T-helper 17 cell (primary cell): ENCODE measurements at regions not wholly inside any gene's neighbourhood (a gene's known extent, or its start where the extent isn't known, plus 50 kb on each side); places are given as distances from the start of the nearest gene placed in this dataset.

Experiments used
- ATAC-seq: fragments of 150-1000 bp; cut with Tn5 transposase; 2 replicates; pipeline ENCODE4 v1.10.0; 2021; ENCODE audit warnings: mild to moderate bottlenecking, moderate library complexity
- DNase-seq, 3 donors: peaks; one replicate each; pipeline versions ENCODE4 v3.0.0 to v3.0.0-alpha.2; 2020 to 2021
- H3K9me3 ChIP-seq: one replicate; pipeline ENCODE4 v1.7.0; 2013; ENCODE audit warnings: low read length, mild to moderate bottlenecking; ENCODE audit not compliant: control insufficient read depth, poor library complexity, severe bottlenecking
- H3K27ac Mint-ChIP-seq: one replicate; pipeline ENCODE4 v1.8.0; 2022; ENCODE audit warnings: mild to moderate bottlenecking, moderate library complexity, mixed read lengths
- H3K27me3 Mint-ChIP-seq: one replicate; pipeline ENCODE4 v1.8.0; 2022; ENCODE audit warnings: mixed read lengths
- H3K36me3 Mint-ChIP-seq: one replicate; pipeline ENCODE4 v1.8.0; 2022; ENCODE audit warnings: low read depth, mixed read lengths
- H3K4me1 Mint-ChIP-seq: one replicate; pipeline ENCODE4 v1.8.0; 2022; ENCODE audit warnings: mild to moderate bottlenecking, mixed read lengths
- H3K4me3 Mint-ChIP-seq: one replicate; pipeline ENCODE4 v1.8.0; 2022; ENCODE audit warnings: mild to moderate bottlenecking, moderate library complexity, mixed read lengths

DNA sequence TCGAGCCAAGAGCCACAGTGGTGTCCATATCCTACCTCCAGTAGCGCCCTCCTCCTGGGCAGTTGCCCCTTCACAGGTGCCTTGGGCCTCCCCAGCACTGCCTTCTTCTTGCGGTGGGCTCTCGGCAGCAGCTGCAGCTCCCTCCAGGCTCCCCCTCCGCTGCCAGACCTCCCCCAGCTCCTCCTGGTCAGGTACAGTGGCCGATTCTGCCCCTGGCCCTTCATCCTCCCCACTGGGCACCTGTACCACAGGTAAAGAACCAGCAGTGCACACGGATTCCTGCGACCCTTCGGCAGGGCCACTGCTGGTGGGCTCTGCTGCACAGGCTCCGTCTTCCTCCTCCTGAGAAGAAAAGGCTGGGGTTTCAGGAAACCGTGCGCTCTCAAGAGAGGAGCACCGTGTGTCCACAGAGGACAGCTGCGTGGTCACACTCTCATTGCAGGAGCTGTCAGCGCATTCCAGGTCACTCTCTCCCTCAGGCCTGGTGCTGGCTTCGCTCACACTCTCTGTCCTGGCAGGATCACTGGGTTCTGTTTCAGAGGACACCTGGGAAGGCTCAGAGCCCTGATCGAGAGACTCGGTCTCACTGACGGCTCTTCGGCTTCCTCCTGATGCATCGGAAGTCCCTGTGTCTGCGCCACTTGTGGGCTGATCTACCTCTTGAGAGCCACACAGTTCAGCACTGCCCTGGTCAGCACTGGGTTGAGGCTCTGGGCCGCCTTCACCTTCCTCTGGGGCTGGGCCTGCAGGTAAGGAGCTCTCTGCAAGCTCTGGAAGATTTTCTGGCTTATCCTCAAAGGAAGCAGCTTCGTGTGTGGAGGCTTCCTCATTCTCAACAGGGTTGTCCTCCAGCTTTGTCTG, 147.4 kb upstream of the STK17B start:
- Mint-ChIP-seq H3K27me3 (peaks cover 15% of the 10 kb centered on the region), H3K4me1 (no peaks in the 10 kb centered on the region), H3K27ac (no peak overlapping the region), H3K36me3 (no peaks in the 10 kb centered on the region), H3K4me3 (no peak overlapping the region)
- no peaks in the 10 kb centered on the region for H3K9me3 ChIP-seq
- DNase-seq = no peak
- ATAC-seq = no peak

DNA sequence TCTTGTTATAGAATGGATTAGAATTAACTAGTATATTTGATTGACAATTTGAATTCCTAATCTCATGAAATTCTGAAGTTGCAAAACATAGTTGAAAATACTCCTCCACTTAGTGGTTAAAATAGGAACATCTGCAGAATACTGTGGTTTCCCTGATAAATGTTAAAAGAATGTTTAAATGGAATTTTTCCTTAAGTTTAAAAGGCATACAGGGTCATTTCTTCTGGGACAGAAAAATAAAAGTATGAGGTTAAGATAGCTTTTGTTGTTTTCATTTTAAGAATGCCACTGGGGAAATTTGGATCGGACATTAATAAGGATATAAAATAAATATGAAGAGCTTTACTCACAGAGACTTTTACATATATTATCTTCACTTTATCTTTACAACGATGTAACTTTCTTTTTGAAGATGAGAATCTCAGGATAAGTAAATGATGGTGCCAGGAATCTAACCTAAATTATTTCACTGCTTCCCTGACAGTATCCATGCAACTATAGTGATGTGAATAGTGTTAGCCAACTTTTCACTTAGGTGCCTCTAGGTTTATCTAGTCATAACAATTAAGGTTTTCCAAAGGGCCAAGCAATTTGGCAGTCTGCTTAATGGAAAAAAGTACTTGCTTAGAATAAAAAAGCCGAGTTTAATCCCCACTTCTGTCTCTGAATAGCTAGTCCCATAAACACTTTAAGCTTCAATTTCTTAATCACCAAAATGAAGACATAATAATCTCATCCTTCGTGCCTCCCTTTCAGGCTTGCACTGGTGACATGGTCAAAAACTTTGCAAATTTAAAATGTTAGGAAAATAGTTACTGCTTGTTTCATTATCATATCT, 151.8 kb upstream of the STK17B start:
- Mint-ChIP-seq H3K4me3 (no peak overlapping the region), H3K4me1 (no peaks in the 10 kb centered on the region), H3K36me3 (peaks cover 2% of the 10 kb centered on the region), H3K27me3 (peaks cover 26% of the 10 kb centered on the region), H3K27ac (no peak overlapping the region)
- no peak for DNase-seq
- H3K9me3 ChIP-seq = no peaks in the 10 kb centered on the region
- ATAC-seq = no peak

DNA sequence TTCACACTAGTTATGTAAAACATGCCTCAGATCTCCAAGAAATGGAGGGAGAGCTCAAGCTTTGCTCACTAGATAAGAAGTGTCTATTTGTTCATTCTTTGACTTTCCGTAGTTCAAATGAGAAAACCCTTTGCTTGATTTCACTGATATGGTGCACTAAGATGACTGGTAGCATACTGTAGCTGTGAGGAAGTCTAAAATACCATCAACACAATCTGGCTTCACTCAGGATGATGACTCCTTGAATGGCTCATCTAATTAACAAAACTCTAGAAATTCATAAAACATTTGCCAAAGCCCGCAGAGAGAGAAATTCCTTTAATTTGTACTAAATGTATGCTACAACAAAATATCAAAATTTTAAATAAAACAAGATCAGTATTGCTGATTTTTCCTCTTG, 152.8 kb upstream of the STK17B start:
- no peaks in the 10 kb centered on the region for H3K4me1 Mint-ChIP-seq
- no peak overlapping the region for H3K4me3 Mint-ChIP-seq
- H3K9me3 ChIP-seq = no peaks in the 10 kb centered on the region
- peaks cover 19% of the 10 kb centered on the region for H3K27me3 Mint-ChIP-seq
- ATAC-seq (no peak), DNase-seq (no peak)
- peaks cover 2% of the 10 kb centered on the region for H3K36me3 Mint-ChIP-seq
- no peak overlapping the region for H3K27ac Mint-ChIP-seq

DNA sequence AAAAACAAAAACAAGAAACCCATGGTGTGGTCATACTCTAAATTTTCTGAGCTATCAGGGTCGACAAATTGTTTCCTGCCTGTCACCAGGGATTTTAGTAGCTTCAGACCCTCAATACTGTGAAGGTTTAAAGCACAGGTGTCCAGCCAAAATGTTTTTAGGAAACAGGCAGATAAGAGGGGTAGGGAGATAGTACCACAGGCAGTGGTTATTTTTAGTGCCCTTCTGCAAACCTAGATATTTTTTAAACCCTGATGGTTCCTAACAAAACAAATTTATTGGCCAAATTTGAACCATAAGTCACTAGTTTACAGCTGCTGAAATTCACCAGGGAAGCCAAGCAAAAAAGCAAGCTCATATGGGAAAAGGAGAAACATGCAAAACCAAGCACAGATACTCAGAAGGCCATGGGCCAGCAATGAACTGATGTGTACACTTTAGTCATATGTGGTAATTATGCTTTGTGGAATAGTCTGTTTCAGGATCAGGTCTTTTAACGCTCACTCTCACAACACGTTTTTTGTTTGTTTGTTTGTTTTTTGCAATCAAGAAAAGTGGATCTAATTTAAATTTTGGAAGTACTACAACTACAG, 156.8 kb upstream of the STK17B start:
- ATAC-seq (no peak), DNase-seq (no peak)
- no peak overlapping the region for H3K27ac Mint-ChIP-seq
- peaks cover 3% of the 10 kb centered on the region for H3K36me3 Mint-ChIP-seq
- no peak overlapping the region for H3K4me3 Mint-ChIP-seq
- peaks cover 16% of the 10 kb centered on the region for H3K27me3 Mint-ChIP-seq
- H3K9me3 ChIP-seq = no peaks in the 10 kb centered on the region
- peaks cover 2% of the 10 kb centered on the region for H3K4me1 Mint-ChIP-seq

DNA sequence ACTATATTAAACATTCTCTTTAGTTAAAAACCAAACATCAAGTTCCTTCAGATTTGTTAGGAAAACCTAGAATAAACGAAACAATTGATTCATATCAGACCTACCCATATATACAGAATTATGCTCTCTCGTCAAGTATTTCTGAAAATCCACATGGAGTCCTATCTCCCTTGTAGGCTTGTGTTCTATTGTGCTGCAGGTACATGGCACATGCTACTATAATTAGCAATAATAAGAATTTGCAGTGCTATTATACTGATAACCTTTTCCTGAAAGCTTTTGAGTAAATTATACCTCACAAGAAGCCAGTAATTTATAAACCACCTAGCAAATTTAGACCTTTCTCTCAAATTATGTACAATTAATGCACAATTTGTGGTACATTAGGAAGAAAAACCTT, 158.6 kb upstream of the STK17B start:
- peaks cover 2% of the 10 kb centered on the region for H3K4me1 Mint-ChIP-seq
- DNase-seq (no peak), ATAC-seq (no peak)
- no peak overlapping the region for H3K27ac Mint-ChIP-seq
- peaks cover 7% of the 10 kb centered on the region for H3K27me3 Mint-ChIP-seq
- no peak overlapping the region for H3K4me3 Mint-ChIP-seq
- H3K36me3 Mint-ChIP-seq = peaks cover 2% of the 10 kb centered on the region
- no peaks in the 10 kb centered on the region for H3K9me3 ChIP-seq

DNA sequence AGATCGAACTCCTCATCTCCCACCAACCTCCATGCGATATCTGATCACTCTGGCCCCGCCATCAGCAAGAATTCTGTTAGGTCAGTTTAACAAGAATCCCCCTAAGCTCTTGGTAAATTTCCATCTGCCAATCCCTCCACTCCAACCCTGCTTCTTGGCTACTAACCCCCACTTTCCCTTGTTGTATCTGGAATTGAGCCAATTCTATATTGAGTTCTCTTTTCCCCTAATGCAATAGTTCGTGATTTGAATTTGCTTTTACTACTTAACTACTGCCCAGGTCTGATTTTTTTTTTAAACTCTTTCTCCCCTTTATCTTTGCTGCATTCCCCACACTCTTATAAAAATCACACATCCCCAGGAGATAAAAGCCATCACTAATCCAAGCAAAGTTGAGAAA, 159.3 kb upstream of the STK17B start:
- H3K36me3 Mint-ChIP-seq = peaks cover 2% of the 10 kb centered on the region
- peaks cover 2% of the 10 kb centered on the region for H3K4me1 Mint-ChIP-seq
- H3K4me3 Mint-ChIP-seq = no peak overlapping the region
- peaks cover 7% of the 10 kb centered on the region for H3K27me3 Mint-ChIP-seq
- DNase-seq (no peak), ATAC-seq (no peak)
- H3K9me3 ChIP-seq = no peaks in the 10 kb centered on the region
- no peak overlapping the region for H3K27ac Mint-ChIP-seq

DNA sequence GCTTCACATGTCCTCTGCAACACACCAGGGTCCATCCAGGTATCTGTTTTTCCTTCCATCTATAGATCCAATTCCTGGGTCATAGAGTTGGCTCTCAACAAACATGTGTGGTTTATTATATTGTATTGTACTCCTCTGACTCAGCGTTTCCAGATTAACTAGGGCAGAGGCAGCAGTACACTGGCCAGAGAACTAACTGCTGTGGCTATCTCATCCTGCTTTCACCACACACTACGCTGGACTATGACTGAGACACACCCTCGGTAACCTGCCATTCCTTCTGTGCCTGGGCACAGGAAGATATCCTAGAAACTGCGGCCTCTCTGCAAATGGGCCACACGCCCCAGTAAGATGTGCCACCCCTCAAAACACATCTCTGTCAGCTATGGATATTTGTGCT, 159.8 kb upstream of the STK17B start:
- DNase-seq (no peak), ATAC-seq (no peak)
- Mint-ChIP-seq H3K36me3 (peaks cover 5% of the 10 kb centered on the region), H3K27ac (no peak overlapping the region), H3K4me3 (no peak overlapping the region), H3K4me1 (peaks cover 5% of the 10 kb centered on the region), H3K27me3 (peaks cover 12% of the 10 kb centered on the region)
- no peaks in the 10 kb centered on the region for H3K9me3 ChIP-seq

DNA sequence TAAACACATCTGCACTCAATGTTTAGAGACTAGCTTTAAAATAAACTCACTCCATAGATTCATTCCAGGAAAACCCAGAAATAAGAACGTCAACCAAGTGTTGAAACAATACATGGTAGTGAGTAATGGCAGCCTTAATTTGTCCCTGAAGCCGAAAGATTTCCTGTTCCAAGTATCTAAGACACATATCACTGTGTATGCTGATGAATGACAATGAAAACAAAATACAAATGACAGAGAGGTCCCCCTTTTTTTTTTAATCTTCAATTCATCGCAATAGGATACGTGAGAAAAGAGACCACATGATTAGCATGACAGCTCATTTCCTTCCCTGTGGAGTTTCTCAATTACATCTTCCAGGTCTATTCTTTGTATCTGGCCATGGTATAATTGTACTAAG, 160.5 kb upstream of the STK17B start:
- H3K36me3 Mint-ChIP-seq = peaks cover 5% of the 10 kb centered on the region
- peaks cover 12% of the 10 kb centered on the region for H3K27me3 Mint-ChIP-seq
- no peak for ATAC-seq

DNA sequence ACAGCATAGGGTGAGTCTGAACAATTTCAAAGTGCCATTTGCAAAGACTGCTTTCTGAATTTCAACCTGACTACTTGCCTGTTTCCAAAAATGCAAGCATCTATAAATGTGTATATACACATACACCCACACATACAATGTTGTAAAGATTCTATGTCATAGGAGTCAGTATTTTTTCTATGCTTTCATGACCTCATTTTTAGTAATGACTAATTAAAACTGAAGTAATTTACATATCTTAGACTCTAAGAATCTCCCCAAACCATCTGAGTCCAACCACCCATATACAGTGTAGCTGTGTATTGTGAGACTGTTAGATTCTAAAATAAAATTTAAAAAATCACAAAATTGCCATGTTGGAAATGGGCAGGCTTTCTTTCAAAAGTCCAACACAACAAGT, 162.0 kb upstream of the STK17B start:
- ATAC-seq = no peak

More for the DNA sequence above, 160.5 kb upstream of the STK17B start:
- H3K27ac Mint-ChIP-seq = no peak overlapping the region
- no peak for DNase-seq
- peaks cover 5% of the 10 kb centered on the region for H3K4me1 Mint-ChIP-seq
- no peak overlapping the region for H3K4me3 Mint-ChIP-seq
- H3K9me3 ChIP-seq = no peaks in the 10 kb centered on the region

DNA sequence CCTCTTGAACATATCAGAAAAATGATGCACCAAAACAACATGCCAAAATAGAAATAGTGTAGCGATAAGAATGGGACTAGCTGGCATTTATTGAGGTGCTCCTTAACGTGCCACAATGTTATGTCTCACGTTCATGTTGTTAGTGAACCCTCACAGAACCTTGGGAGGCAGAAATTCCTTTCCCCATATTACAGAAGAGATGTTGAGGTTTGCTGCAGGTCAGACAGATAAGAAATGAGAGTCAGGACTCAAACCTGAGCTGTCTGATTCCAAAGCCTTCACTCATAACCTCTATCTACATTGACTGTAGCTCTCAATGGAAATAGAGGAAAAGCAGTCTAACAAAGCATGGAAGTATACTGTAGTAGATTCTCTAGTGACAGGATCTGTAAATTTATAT, 163.3 kb upstream of the STK17B start:
- Mint-ChIP-seq H3K27me3 (peaks cover 19% of the 10 kb centered on the region), H3K4me3 (no peak overlapping the region), H3K36me3 (peaks cover 5% of the 10 kb centered on the region), H3K27ac (no peak overlapping the region), H3K4me1 (peaks cover 5% of the 10 kb centered on the region)
- no peak for ATAC-seq
- H3K9me3 ChIP-seq = no peaks in the 10 kb centered on the region
- no peak for DNase-seq

More for the DNA sequence above, 162.0 kb upstream of the STK17B start:
- no peak for DNase-seq
- H3K9me3 ChIP-seq = no peaks in the 10 kb centered on the region
- H3K27me3 Mint-ChIP-seq = peaks cover 12% of the 10 kb centered on the region
- H3K4me1 Mint-ChIP-seq = peaks cover 5% of the 10 kb centered on the region
- no peak overlapping the region for H3K4me3 Mint-ChIP-seq
- no peak overlapping the region for H3K27ac Mint-ChIP-seq
- peaks cover 5% of the 10 kb centered on the region for H3K36me3 Mint-ChIP-seq

DNA sequence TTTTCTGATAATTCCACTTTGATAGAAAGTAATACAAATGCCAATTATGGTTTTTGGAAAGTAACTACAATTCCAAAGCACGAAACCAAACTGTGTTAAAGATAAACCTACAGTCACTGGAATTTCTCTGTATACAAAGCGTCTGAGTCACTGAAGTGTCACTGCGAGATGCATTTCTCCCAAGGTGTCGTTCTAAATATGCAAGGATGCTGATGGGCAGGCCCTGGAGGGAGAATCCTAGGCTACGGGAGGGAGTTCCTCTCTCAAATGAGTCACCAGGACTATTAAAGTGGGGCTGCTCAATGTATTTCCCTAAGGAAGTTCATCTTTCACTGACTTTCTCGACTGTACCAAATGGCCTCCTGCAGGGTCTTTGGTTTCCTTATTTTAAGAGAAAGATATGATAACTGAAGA, 163.8 kb upstream of the STK17B start:
- H3K36me3 Mint-ChIP-seq = peaks cover 5% of the 10 kb centered on the region
- no peak overlapping the region for H3K27ac Mint-ChIP-seq
- peaks cover 21% of the 10 kb centered on the region for H3K27me3 Mint-ChIP-seq
- no peak for DNase-seq
- H3K9me3 ChIP-seq = no peaks in the 10 kb centered on the region
- H3K4me1 Mint-ChIP-seq = peaks cover 5% of the 10 kb centered on the region
- no peak overlapping the region for H3K4me3 Mint-ChIP-seq
- no peak for ATAC-seq

DNA sequence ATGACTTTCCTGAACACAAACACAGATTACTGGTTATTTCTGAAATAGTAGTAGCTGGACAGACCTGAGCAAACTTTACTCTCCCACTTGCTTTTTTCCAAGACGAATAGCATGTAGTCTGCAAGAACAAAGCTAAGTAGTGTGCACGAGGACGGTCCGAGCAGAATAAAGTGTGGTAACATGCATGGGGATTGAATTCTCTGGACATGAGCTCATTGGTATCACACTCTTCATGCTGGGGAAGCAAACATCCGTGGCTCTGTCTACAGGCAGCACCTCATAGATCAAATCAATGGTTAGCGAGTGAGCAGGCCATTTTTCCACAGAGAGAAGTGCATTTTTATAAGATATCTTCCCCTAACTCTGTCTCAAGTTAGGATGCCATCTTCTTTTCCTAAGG, 164.8 kb upstream of the STK17B start:
- peaks cover 5% of the 10 kb centered on the region for H3K36me3 Mint-ChIP-seq
- H3K27ac Mint-ChIP-seq = no peak overlapping the region
- ATAC-seq = no peak
- H3K4me1 Mint-ChIP-seq = peaks cover 2% of the 10 kb centered on the region
- no peak overlapping the region for H3K4me3 Mint-ChIP-seq
- H3K27me3 Mint-ChIP-seq = peaks cover 20% of the 10 kb centered on the region
- no peaks in the 10 kb centered on the region for H3K9me3 ChIP-seq
- no peak for DNase-seq

DNA sequence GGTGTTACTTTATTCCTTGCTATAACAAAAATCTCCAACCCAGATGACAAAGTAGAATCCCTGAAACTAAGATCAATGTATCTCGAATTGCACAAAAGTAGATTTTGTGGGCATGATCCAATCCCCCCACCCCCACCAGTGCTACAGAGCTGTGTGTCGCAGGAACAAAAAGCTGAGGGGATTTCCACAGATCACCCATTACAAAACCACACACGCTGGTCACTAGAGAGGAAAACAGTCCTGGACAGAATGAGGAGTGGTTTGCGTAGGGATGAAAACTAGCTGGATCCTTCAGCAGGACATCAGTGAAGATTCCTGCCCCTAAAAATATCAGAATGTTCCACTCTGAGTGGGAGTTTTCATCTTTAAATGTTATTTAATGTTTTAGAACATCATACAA, 165.3 kb upstream of the STK17B start:
- H3K4me1 Mint-ChIP-seq = peaks cover 2% of the 10 kb centered on the region
- peak; percentile 37 for ATAC-seq
- no peak overlapping the region for H3K27ac Mint-ChIP-seq

More for the DNA sequence above, 165.3 kb upstream of the STK17B start:
- H3K4me3 Mint-ChIP-seq = no peak overlapping the region
- peaks cover 5% of the 10 kb centered on the region for H3K36me3 Mint-ChIP-seq
- no peaks in the 10 kb centered on the region for H3K9me3 ChIP-seq
- DNase-seq = no peak
- H3K27me3 Mint-ChIP-seq = peaks cover 22% of the 10 kb centered on the region
